ENCODE measurements at regions not wholly inside any gene's neighbourhood (a gene's known extent, or its start where the extent isn't known, plus 50 kb on each side); places are given as distances from the start of the nearest gene placed in this dataset.

GRCh38 chr13:44293908-44294735 is 79.5 kb upstream of the SERP2 start:
- TF ChIP-seq, protein P1, sequence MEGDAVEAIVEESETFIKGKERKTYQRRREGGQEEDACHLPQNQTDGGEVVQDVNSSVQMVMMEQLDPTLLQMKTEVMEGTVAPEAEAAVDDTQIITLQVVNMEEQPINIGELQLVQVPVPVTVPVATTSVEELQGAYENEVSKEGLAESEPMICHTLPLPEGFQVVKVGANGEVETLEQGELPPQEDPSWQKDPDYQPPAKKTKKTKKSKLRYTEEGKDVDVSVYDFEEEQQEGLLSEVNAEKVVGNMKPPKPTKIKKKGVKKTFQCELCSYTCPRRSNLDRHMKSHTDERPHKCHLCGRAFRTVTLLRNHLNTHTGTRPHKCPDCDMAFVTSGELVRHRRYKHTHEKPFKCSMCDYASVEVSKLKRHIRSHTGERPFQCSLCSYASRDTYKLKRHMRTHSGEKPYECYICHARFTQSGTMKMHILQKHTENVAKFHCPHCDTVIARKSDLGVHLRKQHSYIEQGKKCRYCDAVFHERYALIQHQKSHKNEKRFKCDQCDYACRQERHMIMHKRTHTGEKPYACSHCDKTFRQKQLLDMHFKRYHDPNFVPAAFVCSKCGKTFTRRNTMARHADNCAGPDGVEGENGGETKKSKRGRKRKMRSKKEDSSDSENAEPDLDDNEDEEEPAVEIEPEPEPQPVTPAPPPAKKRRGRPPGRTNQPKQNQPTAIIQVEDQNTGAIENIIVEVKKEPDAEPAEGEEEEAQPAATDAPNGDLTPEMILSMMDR (IDR thresholded peaks at IDR 0.05; ENCODE audit: control insufficient read depth, extremely low read depth, insufficient read depth): no peak
- DNase-seq (ENCODE audit: low read depth): no peak
- H3K4me3 ChIP-seq (ENCODE audit: low read depth, low read length): no peak overlapping the region

- H3K4me3 ChIP-seq (ENCODE audit: low read depth, low read length): no peak overlapping the region
- no peak for DNase-seq (ENCODE audit: low read depth)
- TF ChIP-seq, protein P1 (IDR thresholded peaks at IDR 0.05; ENCODE audit: control insufficient read depth, extremely low read depth, insufficient read depth): no peak
Observed at GRCh38 chr13:44294876-44295275, 78.7 kb upstream of the SERP2 start.

- DNase-seq (ENCODE audit: low read depth): no peak
- TF ChIP-seq, protein P1 (IDR thresholded peaks at IDR 0.05; ENCODE audit: control insufficient read depth, extremely low read depth, insufficient read depth): no peak
- no peak overlapping the region for H3K4me3 ChIP-seq (ENCODE audit: low read depth, low read length)
Observed at GRCh38 chr13:44296856-44297255, 76.8 kb upstream of the SERP2 start.

GRCh38 chr13:44298314-44298713 is 75.3 kb upstream of the SERP2 start:
- no peak for DNase-seq (ENCODE audit: low read depth)
- no peak overlapping the region for H3K4me3 ChIP-seq (ENCODE audit: low read depth, low read length)
- TF ChIP-seq, protein P1 (IDR thresholded peaks at IDR 0.05; ENCODE audit: control insufficient read depth, extremely low read depth, insufficient read depth): no peak

GRCh38 chr13:44299152-44299943 is 74.3 kb upstream of the SERP2 start:
- no peak overlapping the region for H3K4me3 ChIP-seq (ENCODE audit: low read depth, low read length)
- DNase-seq (ENCODE audit: low read depth): no peak
- TF ChIP-seq, protein P1 (IDR thresholded peaks at IDR 0.05; ENCODE audit: control insufficient read depth, extremely low read depth, insufficient read depth): no peak

GRCh38 chr13:44300895-44301638 is 72.6 kb upstream of the SERP2 start:
- TF ChIP-seq, protein P1 (IDR thresholded peaks at IDR 0.05; ENCODE audit: control insufficient read depth, extremely low read depth, insufficient read depth): no peak
- no peak for DNase-seq (ENCODE audit: low read depth)
- H3K4me3 ChIP-seq (ENCODE audit: low read depth, low read length): no peak overlapping the region

Data from LNCaP clone FGC (cell line).